Right lobe of liver (tissue), 6 donors: ENCODE measurements at regions not wholly inside any gene's neighbourhood (a gene's known extent, or its start where the extent isn't known, plus 50 kb on each side); places are given as distances from the start of the nearest gene placed in this dataset.
"Not testable (repeated sequence)": the region's sequence is repeated elsewhere in the genome, so short reads cannot be mapped to it uniquely, and the experiment has no call there.

Experiments
- ATAC-seq, 4 donors: fragments of 200-7000 bp; cut with Tn5 transposase; one replicate each; pipeline ENCODE4 v1.9.1; 2020; ENCODE audit warnings: mild to moderate bottlenecking in 4 of 4, moderate library complexity in 4 of 4
- DNase-seq, 3 donors: peaks; one replicate each; pipeline ENCODE4 v3.0.0-alpha.2; 2020
- H3K27ac ChIP-seq, 3 donors: fragments of 200-600 bp; one replicate each; pipeline ENCODE4 v1.8.0; 2022
- H3K27me3 ChIP-seq, 2 donors: fragments of 200-600 bp; one replicate each; pipeline ENCODE4 v1.8.0; 2022
- H3K36me3 ChIP-seq, 4 donors: fragments of 200-600 bp; sonication (generic) in 1 of 4; one replicate each; pipeline versions ENCODE4 v1.5.1 to v1.8.0; 2017 to 2022; ENCODE audit warnings: control low read depth in 1 of 4
- H3K4me1 ChIP-seq, 4 donors: fragments of 200-600 bp; sonication (generic) in 1 of 4; one replicate each; pipeline versions ENCODE4 v1.5.1 to v1.8.0; 2017 to 2022; ENCODE audit warnings: control low read depth in 1 of 4
- H3K4me3 ChIP-seq, 3 donors: fragments of 200-600 bp; one replicate each; pipeline ENCODE4 v1.8.0; 2022
- H3K9me3 ChIP-seq, 4 donors: fragments of 200-600 bp; sonication (generic) in 1 of 4; one replicate each; pipeline versions ENCODE4 v1.5.1 to v1.8.0; 2017 to 2022; ENCODE audit warnings: control low read depth in 1 of 4
- POLR2A ChIP-seq: fragments of 450-650 bp; IDR thresholded peaks from one replicate; pipeline ENCODE4 v1.6.1; 2017; ENCODE audit warnings: antibody characterized with exemption, mild to moderate bottlenecking
- WGBS: methylation state at CpG from one replicate; pipeline ENCODE4 v1.1.6; 2018; ENCODE audit warnings: low coverage, low lambda C conversion rate; ENCODE audit not compliant: insufficient coverage; ENCODE audit errors: missing lambda C conversion rate; 5-methylcytosine and 5-hydroxymethylcytosine counted together
- intact Hi-C, 2 donors: fragments of 100-400 bp; cut with DNase I; formaldehyde crosslinking; loops; one replicate each; pipeline versions ENCODE4 v1.11.2 to v1.14.1; 2022
- TF ChIP-seq, protein P1 (sequence below), 4 donors: fragments of 200-600 bp in 3 of 4; fragments of 450-650 bp in 1 of 4; IDR thresholded peaks; one replicate each; pipeline versions ENCODE4 v1.5.1 to v1.8.0; 2016 to 2022; ENCODE audit warnings: antibody characterized with exemption in 4 of 4, mild to moderate bottlenecking in 2 of 4
- donor health status: DM: no; HTN: yes; CAD: no.
- donor health status: DM: no; HTN: no; CAD: no.
- donor health status: DM: no; HTN: no; CAD: no.
- donor health status: DM: no; HTN: yes; CAD: no.
- donor health status: DM: no; HTN: yes; CAD: no.

DNA sequence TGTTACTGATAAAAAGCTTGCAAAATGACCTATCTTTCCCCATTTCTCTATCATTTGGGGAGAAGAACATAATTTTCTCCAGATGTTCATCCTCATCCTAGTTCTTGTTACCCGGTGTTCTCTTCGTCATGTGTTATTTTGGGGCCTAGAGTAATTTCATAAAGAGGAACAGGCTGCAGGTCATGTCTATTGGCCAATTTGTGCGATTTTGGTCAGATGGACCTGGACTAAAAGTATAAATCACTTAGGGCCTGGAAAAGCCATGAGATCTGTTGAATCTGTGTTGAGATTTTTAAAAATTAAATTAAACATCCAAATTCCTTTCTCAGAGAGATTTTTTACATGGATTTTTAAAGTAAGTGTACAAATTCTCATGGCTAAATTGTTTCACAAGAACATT is 241.3 kb upstream of the PLXNA2 start:
- Histone ChIP-seq H3K27me3 (no peaks in the 10 kb centered on the region), H3K4me1 (no peaks in the 10 kb centered on the region), H3K27ac (no peak overlapping the region), H3K9me3 (no peaks in the 10 kb centered on the region), H3K4me3 (no peak overlapping the region), H3K36me3 (no peaks in the 10 kb centered on the region)
- DNase-seq: no peak
- 66% methylated on average over 3 of the region's 3 CpGs for WGBS
- intact Hi-C loops: no loop called here
- no peak for ATAC-seq
- TF ChIP-seq, protein P1, sequence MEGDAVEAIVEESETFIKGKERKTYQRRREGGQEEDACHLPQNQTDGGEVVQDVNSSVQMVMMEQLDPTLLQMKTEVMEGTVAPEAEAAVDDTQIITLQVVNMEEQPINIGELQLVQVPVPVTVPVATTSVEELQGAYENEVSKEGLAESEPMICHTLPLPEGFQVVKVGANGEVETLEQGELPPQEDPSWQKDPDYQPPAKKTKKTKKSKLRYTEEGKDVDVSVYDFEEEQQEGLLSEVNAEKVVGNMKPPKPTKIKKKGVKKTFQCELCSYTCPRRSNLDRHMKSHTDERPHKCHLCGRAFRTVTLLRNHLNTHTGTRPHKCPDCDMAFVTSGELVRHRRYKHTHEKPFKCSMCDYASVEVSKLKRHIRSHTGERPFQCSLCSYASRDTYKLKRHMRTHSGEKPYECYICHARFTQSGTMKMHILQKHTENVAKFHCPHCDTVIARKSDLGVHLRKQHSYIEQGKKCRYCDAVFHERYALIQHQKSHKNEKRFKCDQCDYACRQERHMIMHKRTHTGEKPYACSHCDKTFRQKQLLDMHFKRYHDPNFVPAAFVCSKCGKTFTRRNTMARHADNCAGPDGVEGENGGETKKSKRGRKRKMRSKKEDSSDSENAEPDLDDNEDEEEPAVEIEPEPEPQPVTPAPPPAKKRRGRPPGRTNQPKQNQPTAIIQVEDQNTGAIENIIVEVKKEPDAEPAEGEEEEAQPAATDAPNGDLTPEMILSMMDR (IDR thresholded peaks at IDR 0.05): no peak
- no peak for TF ChIP-seq POLR2A

DNA sequence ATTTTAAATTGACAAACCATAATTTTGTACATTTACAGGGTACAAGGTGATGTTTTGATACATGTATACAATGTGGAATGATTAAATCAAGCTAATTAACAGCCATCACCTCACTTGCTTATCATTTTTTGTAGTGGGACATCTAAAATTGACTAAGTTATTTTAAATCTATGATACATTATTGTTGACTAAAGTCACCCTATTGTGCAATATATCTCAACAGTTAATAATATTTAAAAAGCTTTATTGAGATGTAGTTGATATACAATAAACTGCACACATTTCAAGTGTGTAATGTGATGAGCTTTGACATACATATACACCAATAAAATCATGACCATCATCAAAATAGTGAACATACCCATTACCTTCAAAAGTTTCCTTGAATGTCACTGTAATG is 242.5 kb upstream of the PLXNA2 start:
- no peaks in the 10 kb centered on the region for H3K36me3 ChIP-seq
- TF ChIP-seq, protein P1 (IDR thresholded peaks at IDR 0.05): no peak
- TF ChIP-seq POLR2A: no peak
- ATAC-seq (no peak), DNase-seq (no peak)
- no peaks in the 10 kb centered on the region for H3K4me1 ChIP-seq
- no peaks in the 10 kb centered on the region for H3K9me3 ChIP-seq
- H3K4me3 ChIP-seq: no peak overlapping the region
- intact Hi-C loops: no loop called here
- no peak overlapping the region for H3K27ac ChIP-seq
- no peaks in the 10 kb centered on the region for H3K27me3 ChIP-seq

DNA sequence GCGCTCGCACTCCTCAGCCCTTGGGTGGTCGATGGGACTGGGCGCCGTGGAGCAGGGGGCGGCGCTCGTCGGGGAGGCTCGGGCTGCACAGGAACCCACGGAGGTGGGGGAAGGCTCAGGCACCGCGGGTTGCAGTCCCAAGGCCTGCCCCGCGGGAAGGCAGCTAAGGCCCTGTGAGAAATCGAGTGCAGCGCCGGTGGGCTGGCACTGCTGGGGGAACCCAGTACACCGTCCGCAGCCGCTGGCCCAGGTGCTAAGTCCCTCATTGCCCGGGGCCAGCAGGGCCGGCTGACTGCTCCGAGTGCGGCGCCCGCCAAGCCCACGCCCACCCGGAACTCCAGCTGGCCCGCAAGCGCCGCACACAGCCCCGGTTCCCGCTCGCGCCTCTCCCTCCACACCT is 244.2 kb upstream of the PLXNA2 start:
- ATAC-seq, H3K27me3 ChIP-seq, H3K36me3 ChIP-seq, H3K9me3 ChIP-seq, intact Hi-C loops, H3K4me1 ChIP-seq, H3K4me3 ChIP-seq, DNase-seq, H3K27ac ChIP-seq: not testable (repeated sequence)
- 98% methylated on average over 7 of the region's 36 CpGs for WGBS

DNA sequence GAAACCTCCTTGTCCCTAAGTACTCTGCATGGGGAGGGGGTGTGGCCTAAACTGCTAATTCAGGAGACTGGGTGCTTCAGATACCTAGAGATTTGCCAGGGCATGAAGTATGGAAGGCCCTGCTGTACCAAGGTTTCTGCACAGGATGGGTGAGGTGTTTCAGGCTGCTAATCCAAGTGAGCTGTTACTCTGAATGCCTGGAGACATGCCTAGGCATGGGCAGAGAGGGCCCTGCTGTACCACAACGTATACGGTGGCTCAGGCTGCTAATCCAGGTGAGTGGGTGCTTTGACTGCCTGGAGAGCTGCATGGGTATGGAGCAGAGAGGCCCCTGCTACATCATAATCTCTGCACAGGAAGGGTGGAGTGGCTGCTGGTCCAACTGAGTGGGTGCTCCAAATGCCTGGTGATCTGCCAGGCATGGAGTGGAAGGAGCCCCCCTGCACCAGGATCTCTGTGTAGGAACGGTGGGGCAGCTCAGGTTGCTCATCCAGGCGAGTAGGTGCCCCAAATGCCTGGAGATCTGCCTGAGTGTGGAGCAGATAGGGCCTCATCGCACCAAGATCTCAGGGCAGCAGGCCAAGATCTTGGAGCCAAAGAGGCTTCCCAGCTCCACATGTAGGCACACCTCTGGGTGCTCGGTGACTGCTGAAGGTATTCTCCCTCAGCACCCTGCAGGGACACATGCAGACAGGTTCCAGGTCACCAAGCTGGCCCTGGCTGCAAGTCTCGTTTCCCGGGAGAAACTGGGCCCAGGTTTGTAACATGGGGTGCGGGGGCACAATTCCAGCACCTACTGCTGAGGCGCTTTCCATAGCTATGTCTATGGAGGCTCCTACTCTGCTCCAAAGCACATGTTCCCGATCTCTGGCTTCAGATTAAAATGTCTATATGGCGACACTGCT is 252.5 kb upstream of the PLXNA2 start:
- Histone ChIP-seq H3K4me1 (peaks cover 0 to 2% (median 0%) of the 10 kb centered on the region in 4 donors), H3K36me3 (no peaks in the 10 kb centered on the region), H3K27ac (no peak overlapping the region), H3K4me3 (no peak overlapping the region), H3K9me3 (no peaks in the 10 kb centered on the region), H3K27me3 (no peaks in the 10 kb centered on the region)
- WGBS: no CpG with 5 or more reads among the region's 12 CpGs
- TF ChIP-seq POLR2A: no peak
- TF ChIP-seq, protein P1 (IDR thresholded peaks at IDR 0.05): no peak
- DNase-seq (no peak), ATAC-seq (no peak)
- intact Hi-C loops: no loop called here

DNA sequence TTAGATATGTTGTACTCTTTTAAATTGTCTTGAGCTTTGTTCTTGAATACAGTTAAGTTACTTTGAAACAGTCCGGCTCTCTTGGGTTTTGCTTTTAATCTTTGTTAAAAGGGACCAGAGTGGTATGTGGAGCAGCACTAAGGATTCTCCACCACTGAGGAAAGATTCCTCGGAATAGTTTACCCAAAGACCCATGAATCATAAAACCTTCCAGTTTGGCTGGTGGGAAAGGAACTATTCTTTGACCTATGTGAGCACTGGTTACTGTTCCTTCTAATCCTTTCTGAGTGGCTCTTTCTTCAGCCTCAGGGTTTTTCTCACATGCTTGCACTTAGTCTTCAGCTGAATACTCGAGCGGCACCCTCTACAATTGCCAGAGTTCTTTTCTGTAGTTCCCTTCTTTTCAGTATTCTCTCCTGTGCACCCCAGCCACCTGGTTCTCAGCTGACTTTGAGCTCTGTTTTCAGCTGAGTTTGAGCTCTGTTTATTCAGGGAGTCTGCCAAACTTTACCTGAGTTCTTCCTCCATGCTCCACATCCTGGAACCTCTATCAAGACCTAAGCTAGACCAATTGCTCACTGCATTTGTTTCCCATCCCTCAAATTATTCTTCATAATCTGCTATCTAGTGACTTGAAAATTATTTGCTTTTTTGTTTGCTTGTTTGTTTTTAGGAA is 253.8 kb upstream of the PLXNA2 start:
- WGBS: 72% methylated on average over 4 of the region's 4 CpGs
- peak; percentile 66 to 78 (median 72) for ATAC-seq
- H3K27ac ChIP-seq: no peak overlapping the region

More for the DNA sequence above, 253.8 kb upstream of the PLXNA2 start:
- Histone ChIP-seq H3K9me3 (no peaks in the 10 kb centered on the region), H3K27me3 (no peaks in the 10 kb centered on the region), H3K36me3 (no peaks in the 10 kb centered on the region), H3K4me1 (peaks cover 0 to 4% (median 0%) of the 10 kb centered on the region in 4 donors), H3K4me3 (no peak overlapping the region)
- no peak for DNase-seq
- intact Hi-C loops: no loop called here
- TF ChIP-seq, protein P1 (IDR thresholded peaks at IDR 0.05): no peak
- TF ChIP-seq POLR2A: no peak
